BLaER1 (cell line): ENCODE measurements at regions not wholly inside any gene's neighbourhood (a gene's known extent, or its start where the extent isn't known, plus 50 kb on each side); places are given as distances from the start of the nearest gene placed in this dataset.

ENCODE experiments used
- H3K27ac ChIP-seq: shearing (Covaris generic); formaldehyde crosslinking; 2 replicates; pipeline ENCODE4 v1.8.1; 2022
- H3K27me3 ChIP-seq: shearing (Covaris generic); formaldehyde crosslinking; 2 replicates; pipeline ENCODE4 v1.8.1; 2022
- H3K36me3 ChIP-seq: shearing (Covaris generic); formaldehyde crosslinking; 2 replicates; pipeline ENCODE4 v1.8.1; 2022
- H3K4me1 ChIP-seq: shearing (Covaris generic); formaldehyde crosslinking; 2 replicates; pipeline ENCODE4 v1.8.1; 2022
- H3K4me2 ChIP-seq: shearing (Covaris generic); formaldehyde crosslinking; 2 replicates; pipeline ENCODE4 v1.8.1; 2022
- H3K4me3 ChIP-seq: shearing (Covaris generic); formaldehyde crosslinking; 2 replicates; pipeline ENCODE4 v1.8.1; 2022
- H3K9ac ChIP-seq: shearing (Covaris generic); formaldehyde crosslinking; 2 replicates; pipeline ENCODE4 v1.8.1; 2022
- H3K9me3 ChIP-seq: shearing (Covaris generic); formaldehyde crosslinking; 2 replicates; pipeline ENCODE4 v1.8.1; 2022
- H4K20me1 ChIP-seq: shearing (Covaris generic); formaldehyde crosslinking; 2 replicates; pipeline ENCODE4 v1.8.1; 2022
- Cebpa-rat ChIP-seq: shearing (Covaris generic); IDR thresholded peaks from 2 replicates; pipeline ENCODE4 v1.8.1; 2022

DNA sequence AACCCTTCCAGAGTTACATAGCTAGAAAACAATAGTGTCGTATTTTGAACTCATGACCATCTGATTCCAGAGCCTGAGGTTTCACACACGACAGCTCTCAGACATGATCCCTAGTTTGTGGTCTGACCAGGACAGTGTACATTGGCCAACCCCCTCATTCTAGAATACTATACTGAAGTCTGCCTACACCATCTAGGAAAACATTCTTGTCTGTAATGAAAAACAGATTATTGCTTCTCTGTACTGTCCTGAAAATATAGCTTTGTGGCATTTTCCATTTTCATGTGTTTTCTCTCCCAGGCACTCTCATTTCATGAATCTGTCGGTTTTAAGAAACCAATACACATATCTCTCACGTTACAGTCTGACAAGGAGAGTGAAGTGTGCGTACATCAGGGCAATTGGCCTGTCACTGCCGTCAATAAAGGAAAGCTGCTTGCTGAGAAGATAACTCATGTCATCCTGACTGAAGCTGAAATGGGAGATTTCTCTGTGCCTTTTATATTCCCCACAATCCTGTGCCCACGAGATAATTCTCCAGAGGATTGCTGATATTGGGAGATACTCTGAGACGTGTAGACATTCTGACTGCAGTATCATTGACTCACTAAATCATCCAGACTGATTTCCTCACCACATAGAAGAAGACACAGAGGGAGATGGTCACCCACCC, 585.6 kb downstream of the PLPP3 start:
- no peaks in the 10 kb centered on the region for H3K27me3 ChIP-seq
- no peak overlapping the region for H3K9ac ChIP-seq
- H3K36me3 ChIP-seq = no peaks in the 10 kb centered on the region
- H3K9me3 ChIP-seq = peaks cover 10% of the 10 kb centered on the region
- H3K4me2 ChIP-seq = no peak overlapping the region
- H3K4me1 ChIP-seq = no peaks in the 10 kb centered on the region
- no peak for TF ChIP-seq Cebpa-rat
- no peaks in the 10 kb centered on the region for H4K20me1 ChIP-seq
- no peak overlapping the region for H3K27ac ChIP-seq
- H3K4me3 ChIP-seq = no peak overlapping the region

DNA sequence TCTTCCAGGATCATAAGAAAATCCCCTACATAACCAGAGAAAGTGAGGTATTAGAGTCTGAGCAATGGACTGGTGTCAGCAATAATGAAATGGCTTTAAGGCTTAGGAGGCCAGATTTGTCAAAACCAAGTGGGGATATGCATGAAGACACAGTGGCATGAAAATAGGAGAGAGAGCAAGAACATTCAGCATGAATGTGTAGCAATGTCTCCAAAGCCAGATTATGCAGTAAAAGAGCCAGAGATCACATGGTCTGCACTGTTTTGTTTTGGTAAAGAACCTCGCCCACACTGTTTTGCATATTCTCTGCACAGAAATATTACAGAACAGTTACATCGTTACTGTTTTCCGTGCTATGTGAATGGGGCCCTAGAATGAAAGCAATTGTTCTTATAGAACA, 589.4 kb downstream of the PLPP3 start:
- no peak overlapping the region for H3K9ac ChIP-seq
- no peak for TF ChIP-seq Cebpa-rat
- no peaks in the 10 kb centered on the region for H3K36me3 ChIP-seq
- H3K27ac ChIP-seq = no peak overlapping the region
- H4K20me1 ChIP-seq = no peaks in the 10 kb centered on the region
- no peak overlapping the region for H3K4me3 ChIP-seq
- H3K4me1 ChIP-seq = no peaks in the 10 kb centered on the region
- H3K9me3 ChIP-seq = no peaks in the 10 kb centered on the region
- H3K27me3 ChIP-seq = no peaks in the 10 kb centered on the region
- no peak overlapping the region for H3K4me2 ChIP-seq

- Histone ChIP-seq H3K36me3 (no peaks in the 10 kb centered on the region), H3K9ac (no peak overlapping the region), H3K4me3 (no peak overlapping the region), H4K20me1 (no peaks in the 10 kb centered on the region), H3K4me2 (no peak overlapping the region), H3K27ac (no peak overlapping the region), H3K9me3 (no peaks in the 10 kb centered on the region), H3K27me3 (no peaks in the 10 kb centered on the region), H3K4me1 (no peaks in the 10 kb centered on the region)
- TF ChIP-seq Cebpa-rat = no peak
These were observed 590.4 kb downstream of the PLPP3 start for GRCh38 chr1:55988963-55989452.

GRCh38 chr1:55987491-55988249, 591.7 kb downstream of the PLPP3 start:
- H3K4me2 ChIP-seq = no peak overlapping the region
- H3K27ac ChIP-seq = no peak overlapping the region
- H3K9me3 ChIP-seq = no peaks in the 10 kb centered on the region
- H3K4me1 ChIP-seq = no peaks in the 10 kb centered on the region
- no peaks in the 10 kb centered on the region for H4K20me1 ChIP-seq
- H3K9ac ChIP-seq = no peak overlapping the region
- no peaks in the 10 kb centered on the region for H3K27me3 ChIP-seq
- TF ChIP-seq Cebpa-rat = no peak
- no peaks in the 10 kb centered on the region for H3K36me3 ChIP-seq
- no peak overlapping the region for H3K4me3 ChIP-seq

DNA sequence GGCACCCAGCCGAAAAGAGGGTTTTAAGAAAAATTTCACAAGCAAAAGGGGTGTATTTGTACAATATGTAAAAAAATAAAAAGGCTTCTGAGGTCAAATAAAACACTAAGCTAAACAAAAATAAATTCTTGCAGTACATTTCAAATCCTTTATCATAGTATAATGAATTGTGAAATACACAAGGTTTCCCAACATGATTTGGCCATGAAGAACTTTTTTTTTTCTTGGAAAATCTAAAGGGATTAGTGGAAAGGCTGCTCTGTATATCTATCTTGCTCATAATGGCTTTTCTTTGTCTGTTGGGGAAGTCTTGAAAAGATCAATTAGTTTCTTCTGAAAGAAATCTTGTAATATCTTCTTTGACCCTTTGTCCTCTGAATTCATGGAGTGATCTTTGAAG, 593.4 kb downstream of the PLPP3 start:
- no peak overlapping the region for H3K4me3 ChIP-seq
- H3K9me3 ChIP-seq = no peaks in the 10 kb centered on the region
- H3K9ac ChIP-seq = no peak overlapping the region
- H3K27me3 ChIP-seq = no peaks in the 10 kb centered on the region
- H3K4me1 ChIP-seq = no peaks in the 10 kb centered on the region
- no peak overlapping the region for H3K27ac ChIP-seq
- no peaks in the 10 kb centered on the region for H4K20me1 ChIP-seq
- no peaks in the 10 kb centered on the region for H3K36me3 ChIP-seq
- TF ChIP-seq Cebpa-rat = no peak
- no peak overlapping the region for H3K4me2 ChIP-seq

DNA sequence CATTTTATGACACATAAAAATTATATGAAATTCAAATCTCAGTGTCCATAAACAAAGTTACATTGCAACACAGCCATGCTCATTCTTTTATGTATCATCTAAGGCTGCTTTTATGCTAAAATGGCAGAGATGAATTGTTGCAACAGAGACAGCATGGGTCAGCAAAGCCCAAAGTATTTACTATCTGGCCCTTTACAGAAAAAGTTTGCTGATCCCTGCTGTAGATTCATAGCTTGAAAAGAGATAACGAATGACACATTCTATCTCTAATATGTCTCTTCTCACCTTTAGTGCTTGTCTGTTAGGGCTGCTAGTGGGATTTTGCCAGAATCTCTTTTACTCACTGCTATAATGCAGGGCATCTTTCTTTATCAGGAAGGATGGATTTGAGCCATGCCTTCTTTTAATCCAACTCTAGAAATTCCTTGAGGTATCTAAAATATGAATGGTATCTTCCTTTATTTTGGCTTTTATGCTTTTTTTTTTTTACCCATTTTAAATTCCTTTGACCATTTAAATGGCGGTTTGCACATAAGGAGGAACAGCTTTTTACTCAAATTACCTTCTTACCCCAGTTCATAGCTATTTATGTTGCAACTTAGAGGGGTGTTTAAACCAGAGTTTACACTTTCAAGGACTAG, 598.2 kb downstream of the PLPP3 start:
- no peak for TF ChIP-seq Cebpa-rat
- H3K9me3 ChIP-seq = no peaks in the 10 kb centered on the region
- no peak overlapping the region for H3K9ac ChIP-seq
- no peaks in the 10 kb centered on the region for H4K20me1 ChIP-seq
- no peak overlapping the region for H3K4me2 ChIP-seq
- no peaks in the 10 kb centered on the region for H3K27me3 ChIP-seq
- H3K4me1 ChIP-seq = no peaks in the 10 kb centered on the region
- no peak overlapping the region for H3K4me3 ChIP-seq
- H3K27ac ChIP-seq = no peak overlapping the region
- no peaks in the 10 kb centered on the region for H3K36me3 ChIP-seq

DNA sequence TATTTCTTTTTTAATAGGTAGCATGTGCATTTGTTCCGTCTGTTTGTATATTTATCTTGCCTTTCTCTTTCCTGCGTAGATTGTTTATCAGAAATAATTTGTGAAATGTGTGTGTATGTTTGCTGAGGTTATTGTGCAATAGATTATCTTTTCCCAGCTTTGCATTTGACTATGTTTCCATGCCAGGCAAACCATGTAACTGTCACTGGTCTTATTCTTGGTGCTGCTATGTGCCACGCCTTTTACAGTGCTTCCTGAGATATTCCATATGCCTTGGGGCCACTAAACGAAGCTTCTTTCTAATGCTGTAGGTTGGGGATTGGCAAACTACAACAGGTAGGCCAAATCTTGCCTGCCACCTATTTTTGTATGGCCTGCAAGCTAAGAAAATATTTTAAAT, 598.8 kb downstream of the PLPP3 start:
- no peaks in the 10 kb centered on the region for H3K9me3 ChIP-seq
- no peak overlapping the region for H3K27ac ChIP-seq
- H3K4me1 ChIP-seq = no peaks in the 10 kb centered on the region
- no peak overlapping the region for H3K9ac ChIP-seq
- no peak overlapping the region for H3K4me3 ChIP-seq
- no peaks in the 10 kb centered on the region for H3K27me3 ChIP-seq
- H4K20me1 ChIP-seq = no peaks in the 10 kb centered on the region
- H3K36me3 ChIP-seq = no peaks in the 10 kb centered on the region
- no peak overlapping the region for H3K4me2 ChIP-seq
- 0 out of 2 replicates have a peak, but pooled peaks have one; percentile 30 for TF ChIP-seq Cebpa-rat

GRCh38 chr1:55974714-55975441, 604.5 kb downstream of the PLPP3 start:
- Histone ChIP-seq H3K9me3 (no peaks in the 10 kb centered on the region), H3K9ac (no peak overlapping the region), H4K20me1 (no peaks in the 10 kb centered on the region), H3K27me3 (no peaks in the 10 kb centered on the region), H3K4me2 (no peak overlapping the region), H3K4me3 (no peak overlapping the region), H3K4me1 (no peaks in the 10 kb centered on the region), H3K27ac (no peak overlapping the region), H3K36me3 (no peaks in the 10 kb centered on the region)
- TF ChIP-seq Cebpa-rat = no peak

- TF ChIP-seq Cebpa-rat = no peak
- Histone ChIP-seq H3K27ac (no peak overlapping the region), H3K4me2 (no peak overlapping the region)
These were observed 608.7 kb downstream of the PLPP3 start for GRCh38 chr1:55970526-55971110.

More at GRCh38 chr1:55970526-55971110, 608.7 kb downstream of the PLPP3 start:
- Histone ChIP-seq H3K9ac (no peak overlapping the region), H3K9me3 (no peaks in the 10 kb centered on the region), H3K4me1 (no peaks in the 10 kb centered on the region), H3K36me3 (no peaks in the 10 kb centered on the region), H3K27me3 (no peaks in the 10 kb centered on the region), H3K4me3 (no peak overlapping the region), H4K20me1 (no peaks in the 10 kb centered on the region)
